MM.1S (cell line): ENCODE measurements at regions not wholly inside any gene's neighbourhood (a gene's known extent, or its start where the extent isn't known, plus 50 kb on each side); places are given as distances from the start of the nearest gene placed in this dataset.

Experiments
- EZH2 ChIP-seq: fragments of 300-600 bp; sonication (generic); optimal IDR thresholded peaks from 2 replicates; pipeline ENCODE3; 2017; ENCODE audit warnings: low read depth, mild to moderate bottlenecking, antibody characterized with exemption, low read length, mixed read lengths
- TF ChIP-seq, protein P1 (sequence below): fragments of 300-600 bp; sonication (generic); IDR thresholded peaks from 2 replicates; pipeline ENCODE4 v1.5.1; 2016; ENCODE audit warnings: antibody characterized with exemption, low read length, mixed read lengths

GRCh38 chr5:85604378-85604777, 1013.4 kb upstream of the COX7C start:
- TF ChIP-seq, protein P1, sequence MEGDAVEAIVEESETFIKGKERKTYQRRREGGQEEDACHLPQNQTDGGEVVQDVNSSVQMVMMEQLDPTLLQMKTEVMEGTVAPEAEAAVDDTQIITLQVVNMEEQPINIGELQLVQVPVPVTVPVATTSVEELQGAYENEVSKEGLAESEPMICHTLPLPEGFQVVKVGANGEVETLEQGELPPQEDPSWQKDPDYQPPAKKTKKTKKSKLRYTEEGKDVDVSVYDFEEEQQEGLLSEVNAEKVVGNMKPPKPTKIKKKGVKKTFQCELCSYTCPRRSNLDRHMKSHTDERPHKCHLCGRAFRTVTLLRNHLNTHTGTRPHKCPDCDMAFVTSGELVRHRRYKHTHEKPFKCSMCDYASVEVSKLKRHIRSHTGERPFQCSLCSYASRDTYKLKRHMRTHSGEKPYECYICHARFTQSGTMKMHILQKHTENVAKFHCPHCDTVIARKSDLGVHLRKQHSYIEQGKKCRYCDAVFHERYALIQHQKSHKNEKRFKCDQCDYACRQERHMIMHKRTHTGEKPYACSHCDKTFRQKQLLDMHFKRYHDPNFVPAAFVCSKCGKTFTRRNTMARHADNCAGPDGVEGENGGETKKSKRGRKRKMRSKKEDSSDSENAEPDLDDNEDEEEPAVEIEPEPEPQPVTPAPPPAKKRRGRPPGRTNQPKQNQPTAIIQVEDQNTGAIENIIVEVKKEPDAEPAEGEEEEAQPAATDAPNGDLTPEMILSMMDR, result no peak
- TF ChIP-seq EZH2, result no peak
